GM12875 (cell line): ENCODE measurements at regions not wholly inside any gene's neighbourhood (a gene's known extent, or its start where the extent isn't known, plus 50 kb on each side); places are given as distances from the start of the nearest gene placed in this dataset.

Experiments used
- H3K4me3 ChIP-seq: one replicate; pipeline ENCODE4 v1.5.1; 2011; ENCODE audit warnings: low read depth, low read length, control low read depth
- CTCF ChIP-seq: IDR thresholded peaks from 2 replicates; pipeline ENCODE4 v1.5.1; 2011; ENCODE audit warnings: low read depth, mild to moderate bottlenecking, control low read depth, inconsistent platforms, low read length, moderate library complexity, borderline replicate concordance; ENCODE audit not compliant: insufficient read depth

DNA sequence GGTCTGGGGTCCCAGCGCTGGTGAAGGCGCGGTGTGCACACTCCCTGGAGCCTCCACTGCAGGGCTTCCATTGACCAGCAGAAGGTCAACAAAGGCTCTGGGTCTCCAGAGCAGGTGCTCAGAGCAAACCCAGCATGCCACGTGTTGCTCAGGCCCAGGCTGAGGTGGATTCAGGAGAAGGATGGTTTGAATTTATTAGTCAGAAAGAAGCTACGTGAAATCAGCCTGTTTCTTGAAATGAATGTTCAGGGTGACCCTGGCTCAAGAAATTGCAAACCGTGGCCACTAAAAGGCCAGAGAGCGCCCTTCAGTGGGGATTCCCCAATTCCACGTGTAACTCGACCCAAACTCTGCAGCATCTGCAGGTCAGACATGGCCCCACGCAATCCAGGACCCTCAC, 82.7 kb upstream of the PFKP start:
- no peak overlapping the region for H3K4me3 ChIP-seq
- TF ChIP-seq CTCF = no peak

DNA sequence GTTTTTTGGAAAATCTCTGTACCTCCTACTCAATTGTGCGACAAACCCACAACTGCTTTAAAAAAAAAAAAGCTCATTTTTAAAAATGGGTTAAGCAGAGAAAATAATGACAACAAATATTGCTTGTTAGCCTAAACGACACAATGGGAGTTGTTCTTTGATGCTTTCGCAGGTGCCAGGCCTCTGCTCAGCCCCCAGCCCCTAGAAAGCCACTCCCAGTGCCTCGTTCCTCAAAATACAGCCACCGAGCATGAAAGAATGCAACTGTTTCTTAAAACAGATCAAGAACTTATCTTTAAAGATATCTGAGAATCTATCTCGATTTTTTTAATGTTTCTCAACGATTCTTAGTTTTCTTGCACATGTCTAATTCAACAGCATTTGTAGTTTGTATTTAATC, 85.2 kb upstream of the PFKP start:
- H3K4me3 ChIP-seq = no peak overlapping the region
- TF ChIP-seq CTCF = no peak

GRCh38 chr10:2981361-2981801, 86.0 kb upstream of the PFKP start:
- no peak for TF ChIP-seq CTCF
- no peak overlapping the region for H3K4me3 ChIP-seq

GRCh38 chr10:2980791-2981360, 86.5 kb upstream of the PFKP start:
- TF ChIP-seq CTCF = no peak
- no peak overlapping the region for H3K4me3 ChIP-seq

GRCh38 chr10:2980116-2980515, 87.2 kb upstream of the PFKP start:
- no peak overlapping the region for H3K4me3 ChIP-seq
- TF ChIP-seq CTCF = no peak

GRCh38 chr10:2979306-2979705, 88.0 kb upstream of the PFKP start:
- no peak overlapping the region for H3K4me3 ChIP-seq
- TF ChIP-seq CTCF = no peak

- H3K4me3 ChIP-seq = no peak overlapping the region
These were observed 88.6 kb upstream of the PFKP start for GRCh38 chr10:2978574-2979273.

More at GRCh38 chr10:2978574-2979273, 88.6 kb upstream of the PFKP start:
- TF ChIP-seq CTCF = no peak
